GM12878 (cell line): ENCODE measurements at regions not wholly inside any gene's neighbourhood (a gene's known extent, or its start where the extent isn't known, plus 50 kb on each side); places are given as distances from the start of the nearest gene placed in this dataset.

Experiments used
- ATAC-seq: fragments of 200-7000 bp; cut with Tn5 transposase; 3 replicates; pipeline ENCODE4 v1.9.1; 2020; ENCODE audit warnings: mild to moderate bottlenecking, moderate library complexity
- BruUV-seq: library from RNA; stranded (reverse); fragments of 400-500 nt; replicated peaks from 2 replicates; lab custom pipeline; 2021; lab: Mats Ljungman, UMichigan
- CTCF ChIA-PET: fragments of 300-600 bp; sonication (Branson Sonifier 250); formaldehyde crosslinking; extraction: SDS; loops from one replicate; lab custom pipeline; 2021; ENCODE audit warnings: inconsistent platforms; lab: Yijun Ruan, JAX
- POLR2A ChIA-PET: fragments of 350-600 bp; formaldehyde crosslinking; extraction: SDS; loops from one replicate; lab custom pipeline; 2021; ENCODE audit warnings: inconsistent platforms; lab: Charles Lee
- RAD21 ChIA-PET: fragments of 300-600 bp; sonication (Branson Sonifier 250); formaldehyde crosslinking; loops from one replicate; lab custom pipeline; 2023; ENCODE audit warnings: antibody characterized with exemption; ENCODE audit not compliant: unreplicated experiment; lab: Charles Lee
- SMC1A ChIA-PET: fragments of 300-600 bp; sonication (Branson Sonifier 250); formaldehyde crosslinking; loops from one replicate; lab custom pipeline; 2023; ENCODE audit not compliant: unreplicated experiment, uncharacterized antibody; lab: Charles Lee
- DNase-seq: peaks from one replicate; pipeline ENCODE4 v3.0.0-alpha.2; 2011; ENCODE audit warnings: low read depth, low spot score
- FAIRE-seq: peaks from 3 replicates; lab custom pipeline; 2011; peaks lifted over from hg19 to GRCh38; lab: Jason Lieb, UNC
- H2AFZ ChIP-seq: 2 replicates; pipeline ENCODE4 v1.6.0; 2011; ENCODE audit warnings: low read depth, low read length, control low read depth; ENCODE audit not compliant: control insufficient read depth
- H3K27ac ChIP-seq: 2 replicates; pipeline ENCODE4 v1.5.1; 2011; ENCODE audit warnings: control low read depth; ENCODE audit not compliant: control insufficient read depth, insufficient read depth
- H3K27me3 ChIP-seq, 2 experiments: replicated peaks in 1 of 2; 2 replicates each; pipeline versions ENCODE4 v1.6.0 to v1.6.1; 2011; ENCODE audit warnings: low read length in 1 of 2; ENCODE audit not compliant: control insufficient read depth in 2 of 2, insufficient read depth in 2 of 2
- H3K36me3 ChIP-seq, 2 experiments: 2 replicates each; pipeline ENCODE4 v1.5.1; 2011; ENCODE audit warnings: low read length in 1 of 2; ENCODE audit not compliant: control insufficient read depth in 2 of 2, insufficient read depth in 2 of 2
- H3K4me1 ChIP-seq: 2 replicates; pipeline ENCODE4 v1.6.1; 2011; ENCODE audit warnings: mild to moderate bottlenecking, low read length, moderate library complexity, mixed read lengths; ENCODE audit not compliant: control insufficient read depth, insufficient read depth
- H3K4me2 ChIP-seq: 2 replicates; pipeline ENCODE4 v1.6.0; 2011; ENCODE audit warnings: control low read depth; ENCODE audit not compliant: control insufficient read depth, insufficient read depth
- H3K4me3 ChIP-seq: fragments of 200-600 bp; sonication (generic); 2 replicates; pipeline ENCODE4 v1.5.1; 2016
- H3K79me2 ChIP-seq: 2 replicates; pipeline ENCODE4 v1.6.0; 2011; ENCODE audit warnings: low read length; ENCODE audit not compliant: control insufficient read depth, insufficient read depth
- H3K9ac ChIP-seq: 2 replicates; pipeline ENCODE4 v1.8.0; 2011; ENCODE audit warnings: low read length, control low read depth, mixed read lengths; ENCODE audit not compliant: control insufficient read depth, insufficient read depth
- H3K9me3 ChIP-seq: replicated peaks from 3 replicates; pipeline ENCODE4 v1.5.1; 2011; ENCODE audit warnings: mild to moderate bottlenecking, low read length; ENCODE audit not compliant: control insufficient read depth, insufficient read depth
- H4K20me1 ChIP-seq: 2 replicates; pipeline ENCODE4 v1.6.0; 2011; ENCODE audit not compliant: control insufficient read depth, insufficient read depth
- ATF2 ChIP-seq: IDR thresholded peaks from 2 replicates; pipeline ENCODE4 v1.6.1; 2012; ENCODE audit warnings: low read length, inconsistent platforms
- CBFB ChIP-seq: IDR thresholded peaks from 2 replicates; pipeline ENCODE4 v1.6.1; 2016; ENCODE audit warnings: antibody characterized with exemption, low read depth
- CREB1 ChIP-seq: IDR thresholded peaks from 2 replicates; pipeline ENCODE4 v1.6.1; 2012; ENCODE audit warnings: low read depth, mild to moderate bottlenecking, inconsistent platforms
- EGR1 ChIP-seq, 2 experiments: IDR thresholded peaks; 1 replicate in 1 of 2; 2 replicates in 1 of 2; pipeline ENCODE4 v1.6.1; 2011 to 2012; ENCODE audit warnings: low read depth in 2 of 2, low read length in 2 of 2, borderline replicate concordance in 1 of 2, mild to moderate bottlenecking in 1 of 2, moderate library complexity in 1 of 2
- MEF2B ChIP-seq: fragments of 450-650 bp; IDR thresholded peaks from 2 replicates; pipeline ENCODE4 v1.6.1; 2018; ENCODE audit warnings: mild to moderate bottlenecking, moderate library complexity; ENCODE audit not compliant: partially characterized antibody, poor library complexity, severe bottlenecking
- MLLT1 ChIP-seq: fragments of 450-650 bp; IDR thresholded peaks from 2 replicates; pipeline ENCODE4 v1.6.1; 2016; ENCODE audit warnings: mild to moderate bottlenecking
- PML ChIP-seq: IDR thresholded peaks from 2 replicates; pipeline ENCODE4 v1.6.1; 2012; ENCODE audit warnings: low read length, inconsistent platforms
- POLR2A ChIP-seq: IDR thresholded peaks from 2 replicates; pipeline ENCODE4 v1.6.1; 2011; ENCODE audit warnings: low read depth, mild to moderate bottlenecking, low read length
- RELB ChIP-seq: fragments of 450-650 bp; IDR thresholded peaks from 2 replicates; pipeline ENCODE4 v1.6.1; 2017; ENCODE audit warnings: low read depth, mild to moderate bottlenecking, moderate library complexity
- RUNX3 ChIP-seq: IDR thresholded peaks from 2 replicates; pipeline ENCODE4 v1.6.1; 2012; ENCODE audit warnings: low read length, inconsistent platforms
- SIX5 ChIP-seq: IDR thresholded peaks from 2 replicates; pipeline ENCODE4 v1.6.1; 2011; ENCODE audit warnings: mild to moderate bottlenecking, low read depth, low read length, moderate library complexity; ENCODE audit not compliant: severe bottlenecking
- ZBTB4 ChIP-seq: fragments of 450-650 bp; formaldehyde crosslinking; IDR thresholded peaks from 2 replicates; pipeline ENCODE4 v1.4.0; 2022; ENCODE audit warnings: mild to moderate bottlenecking, moderate library complexity
- ZSCAN29 ChIP-seq: fragments of 450-650 bp; IDR thresholded peaks from 2 replicates; pipeline ENCODE4 v1.6.1; 2017; ENCODE audit warnings: mild to moderate bottlenecking, moderate library complexity
- WGBS: methylation state at CpG from one replicate; pipeline ENCODE4 v1.1.6; 2016; ENCODE audit warnings: low lambda C conversion rate; ENCODE audit not compliant: insufficient replicate concordance, insufficient coverage; ENCODE audit errors: missing lambda C conversion rate; 5-methylcytosine and 5-hydroxymethylcytosine counted together
- in situ Hi-C: fragments of 300-500 bp; cut with MboI; formaldehyde crosslinking; loops from 9 replicates; pipeline ENCODE4 v1.14.3; 2018; ENCODE audit warnings: mixed read lengths
- intact Hi-C: fragments of 100-400 bp; cut with micrococcal nuclease; formaldehyde crosslinking; loops from one replicate; pipeline ENCODE4 v1.14.2; 2022; ENCODE audit not compliant: unreplicated experiment

- FAIRE-seq = no peak
- H3K4me1 ChIP-seq = no peaks in the 10 kb centered on the region
- ChIA-PET SMC1A (no interaction called here), POLR2A (no interaction called here), CTCF (no interaction called here), RAD21 (no interaction called here)
- in situ Hi-C loops (no loop called here), intact Hi-C loops (no loop called here)
- H3K4me3 ChIP-seq = no peak overlapping the region
- no peaks in the 10 kb centered on the region for H3K79me2 ChIP-seq
- H3K36me3 ChIP-seq = no peaks in the 10 kb centered on the region
- no peak overlapping the region for H3K4me2 ChIP-seq
- 19% methylated on average over 6 of the region's 6 CpGs for WGBS
- no peak for DNase-seq
- H3K27ac ChIP-seq = no peak overlapping the region
- no peak for ATAC-seq
- no peak overlapping the region for H3K9ac ChIP-seq
- H2AFZ ChIP-seq = no peak overlapping the region
- no TSS peak for BruUV-seq
- no peaks in the 10 kb centered on the region for H3K27me3 ChIP-seq
- H3K9me3 ChIP-seq = no peaks in the 10 kb centered on the region
- H4K20me1 ChIP-seq = no peaks in the 10 kb centered on the region
- TF ChIP-seq CBFB = no peak
- TF ChIP-seq PML = no peak
- TF ChIP-seq EGR1 (IDR thresholded peaks at IDR 0.05; ENCODE audit: borderline replicate concordance in 1 of 2, low read depth in 2 of 2, low read length in 2 of 2) = no peak
- no peak for TF ChIP-seq MEF2B
- no peak for TF ChIP-seq MLLT1
- TF ChIP-seq RUNX3 = no peak
- no peak for TF ChIP-seq ZSCAN29
- TF ChIP-seq CREB1 = no peak
- TF ChIP-seq ZBTB4 (CRISPR knock-in tag) = no peak
- TF ChIP-seq ATF2 = no peak
- no peak for TF ChIP-seq SIX5
- TF ChIP-seq POLR2A = no peak
- TF ChIP-seq RELB = no peak
Observed at GRCh38 chr14:104437703-104438102, 141.9 kb upstream of the C14orf180 start.
